ENCODE measurements at regions not wholly inside any gene's neighbourhood (a gene's known extent, or its start where the extent isn't known, plus 50 kb on each side); places are given as distances from the start of the nearest gene placed in this dataset.

DNA sequence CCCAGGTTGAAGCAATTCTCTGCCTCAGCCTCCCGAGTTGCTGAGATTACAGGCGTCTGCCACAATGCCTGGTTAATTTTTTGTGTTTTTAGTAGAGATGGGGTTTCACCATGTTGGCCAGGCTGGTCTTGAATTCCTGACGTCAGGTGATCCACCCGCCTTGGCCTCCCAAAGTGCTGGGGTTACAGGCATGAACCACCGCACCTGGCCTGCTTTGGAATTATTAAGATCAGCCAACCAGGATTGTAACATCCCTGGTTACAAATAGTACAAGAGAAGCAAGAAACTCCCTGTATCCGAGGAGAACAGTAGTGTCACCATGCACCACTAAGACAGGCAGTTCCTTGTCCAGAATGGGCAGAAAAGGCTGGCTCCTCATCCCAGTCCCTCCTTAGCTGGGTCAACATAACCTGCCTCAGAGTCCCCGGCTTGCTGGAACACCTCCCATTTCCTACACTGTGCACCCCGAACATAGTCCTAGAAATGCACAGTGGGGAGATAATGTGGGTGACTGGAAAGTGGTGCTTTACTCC is 77.2 kb upstream of the INCENP start:
- TF ChIP-seq CTCF (conservative IDR thresholded peaks at IDR 0.05 in 1 of 2, IDR thresholded peaks at IDR 0.05 in 1 of 2; ENCODE audit: extremely low read depth in 1 of 2, insufficient read depth in 1 of 2, low read depth in 1 of 2, low read length in 2 of 2) = no peak
- TF ChIP-seq EZH2 (IDR thresholded peaks at IDR 0.05; ENCODE audit: borderline replicate concordance, low read length) = no peak
